GM23338 (cell line): ENCODE measurements at regions not wholly inside any gene's neighbourhood (a gene's known extent, or its start where the extent isn't known, plus 50 kb on each side); places are given as distances from the start of the nearest gene placed in this dataset.

Source experiments
- CREB1 ChIP-seq: fragments of 250-450 bp; sonication (Bioruptor Pico); IDR thresholded peaks from 2 replicates; pipeline ENCODE4 v1.5.0; 2020; ENCODE audit warnings: low read depth, mild to moderate bottlenecking, moderate library complexity
- CTCF ChIP-seq, 2 experiments: fragments of 200-600 bp in 1 of 2; sonication (generic) in 1 of 2; conservative IDR thresholded peaks; 2 replicates each; pipeline versions ENCODE4 v1.5.1 to v1.6.1; 2016 to 2017; ENCODE audit warnings: antibody characterized with exemption in 2 of 2, low read depth in 2 of 2, mild to moderate bottlenecking in 2 of 2, moderate library complexity in 1 of 2
- ETS1 ChIP-seq: IDR thresholded peaks from 2 replicates; pipeline ENCODE4 v1.6.1; 2016; ENCODE audit warnings: antibody characterized with exemption
- EZH2 ChIP-seq: fragments of 200-600 bp; sonication (generic); IDR thresholded peaks from one replicate; pipeline ENCODE4 v1.8.0; 2017; ENCODE audit warnings: antibody characterized with exemption, mild to moderate bottlenecking, low read depth; ENCODE audit not compliant: unreplicated experiment
- EZH2phosphoT487 ChIP-seq: fragments of 200-600 bp; sonication (generic); IDR thresholded peaks from one replicate; pipeline ENCODE4 v1.8.1; 2018; ENCODE audit warnings: antibody characterized with exemption; ENCODE audit not compliant: unreplicated experiment
- JUNB ChIP-seq: IDR thresholded peaks from one replicate; pipeline ENCODE4 v1.6.1; 2016; ENCODE audit warnings: antibody characterized with exemption; ENCODE audit not compliant: unreplicated experiment
- NANOG ChIP-seq: IDR thresholded peaks from 2 replicates; pipeline ENCODE4 v1.6.1; 2016; ENCODE audit warnings: antibody characterized with exemption, borderline replicate concordance
- POLR2AphosphoS5 ChIP-seq: IDR thresholded peaks from 2 replicates; pipeline ENCODE4 v1.6.1; 2016; ENCODE audit warnings: antibody characterized with exemption, low read depth
- REST ChIP-seq: IDR thresholded peaks from one replicate; pipeline ENCODE4 v1.6.1; 2018; ENCODE audit warnings: antibody characterized with exemption; ENCODE audit not compliant: unreplicated experiment
- ZNF331 ChIP-seq: fragments of 250-450 bp; sonication (Bioruptor Pico); IDR thresholded peaks from 2 replicates; pipeline ENCODE4 v1.5.0; 2020; ENCODE audit warnings: low read depth, mild to moderate bottlenecking, moderate library complexity

GRCh38 chr14:21825845-21826244 lies 152.2 kb upstream of the OR4E1 start:
- TF ChIP-seq CTCF (conservative IDR thresholded peaks at IDR 0.05; ENCODE audit: low read depth in 2 of 2) (no peak), EZH2 (no peak), EZH2phosphoT487 (no peak), REST (no peak), ETS1 (no peak), POLR2AphosphoS5 (no peak), JUNB (no peak), CREB1 (CRISPR knock-in tag) (no peak), ZNF331 (CRISPR knock-in tag) (no peak), NANOG (no peak)
